Testis (tissue), 2 donors: ENCODE measurements at regions not wholly inside any gene's neighbourhood (a gene's known extent, or its start where the extent isn't known, plus 50 kb on each side); places are given as distances from the start of the nearest gene placed in this dataset.

Experiments used
- CTCF ChIP-seq, 3 experiments: fragments of 450-650 bp in 2 of 3; fragments of 200-600 bp in 1 of 3; sonication (generic) in 1 of 3; IDR thresholded peaks; one replicate each; pipeline ENCODE4 v1.5.1; 2016 to 2019; ENCODE audit warnings: antibody characterized with exemption in 3 of 3, mild to moderate bottlenecking in 2 of 3, moderate library complexity in 1 of 3
- POLR2A ChIP-seq: fragments of 450-650 bp; IDR thresholded peaks from one replicate; pipeline ENCODE4 v1.6.1; 2017; ENCODE audit warnings: antibody characterized with exemption, mild to moderate bottlenecking, moderate library complexity

GRCh38 chr1:216815260-216816131 lies 92.3 kb upstream of the ESRRG start:
- TF ChIP-seq CTCF (IDR thresholded peaks at IDR 0.05) (no peak), POLR2A (no peak)
